HG02970 (cell line): ENCODE measurements at regions not wholly inside any gene's neighbourhood (a gene's known extent, or its start where the extent isn't known, plus 50 kb on each side); places are given as distances from the start of the nearest gene placed in this dataset.

Experiments used
- ATAC-seq: cut with Tn5 transposase; IDR thresholded peaks from one replicate; pipeline ENCODE4 v1.9.1; 2021; ENCODE audit warnings: mild to moderate bottlenecking, moderate library complexity, moderate number of reproducible peaks; ENCODE audit not compliant: unreplicated experiment, low FRiP score

DNA sequence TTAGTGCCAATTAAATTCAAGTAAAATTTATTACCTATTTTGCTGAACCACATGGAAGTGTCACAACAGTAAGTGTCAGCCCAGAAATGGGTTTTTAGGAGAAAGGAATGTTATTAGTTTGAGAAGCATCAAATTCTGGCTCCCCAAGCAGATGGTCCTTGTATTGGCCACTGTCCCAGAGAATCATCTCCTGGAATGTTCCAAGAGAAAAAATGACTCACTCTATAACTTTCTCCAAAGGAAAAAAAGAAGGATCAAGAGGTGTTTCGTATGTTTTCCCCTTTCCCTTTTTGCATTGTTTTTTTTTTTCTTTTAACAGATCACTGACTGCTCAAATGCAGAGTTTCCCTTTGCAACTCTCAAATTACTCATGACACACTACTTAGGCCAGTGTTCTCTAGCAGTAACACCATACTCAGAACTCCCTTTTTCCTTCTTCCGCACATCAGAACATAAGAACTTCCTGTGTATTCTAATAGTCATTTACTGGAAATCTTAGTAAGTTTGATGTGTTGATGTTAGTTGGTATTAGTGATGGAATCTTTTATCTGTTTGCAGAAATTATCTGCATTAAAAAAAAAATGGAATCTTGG is 390.3 kb downstream of the GPD2 start:
- no peak for ATAC-seq

DNA sequence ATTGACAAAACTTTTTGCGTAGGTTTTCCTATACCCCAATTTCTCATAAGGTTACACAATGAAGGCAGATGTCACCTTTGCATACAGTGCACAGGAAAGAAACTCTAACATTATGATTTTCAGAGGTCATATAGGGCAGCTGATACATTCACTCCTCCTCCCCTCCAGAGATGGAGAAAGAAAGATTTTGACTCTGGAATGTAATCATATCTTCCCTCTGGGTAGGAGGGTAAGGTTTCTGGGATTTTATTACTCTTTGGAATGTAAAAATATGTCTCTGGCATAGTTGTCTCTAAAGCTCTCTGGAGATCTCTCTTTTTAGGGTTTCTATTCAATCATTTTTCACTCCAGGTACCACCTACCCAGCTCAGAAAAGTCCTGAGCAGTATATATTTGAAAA is 398.3 kb downstream of the GPD2 start:
- ATAC-seq: no peak

DNA sequence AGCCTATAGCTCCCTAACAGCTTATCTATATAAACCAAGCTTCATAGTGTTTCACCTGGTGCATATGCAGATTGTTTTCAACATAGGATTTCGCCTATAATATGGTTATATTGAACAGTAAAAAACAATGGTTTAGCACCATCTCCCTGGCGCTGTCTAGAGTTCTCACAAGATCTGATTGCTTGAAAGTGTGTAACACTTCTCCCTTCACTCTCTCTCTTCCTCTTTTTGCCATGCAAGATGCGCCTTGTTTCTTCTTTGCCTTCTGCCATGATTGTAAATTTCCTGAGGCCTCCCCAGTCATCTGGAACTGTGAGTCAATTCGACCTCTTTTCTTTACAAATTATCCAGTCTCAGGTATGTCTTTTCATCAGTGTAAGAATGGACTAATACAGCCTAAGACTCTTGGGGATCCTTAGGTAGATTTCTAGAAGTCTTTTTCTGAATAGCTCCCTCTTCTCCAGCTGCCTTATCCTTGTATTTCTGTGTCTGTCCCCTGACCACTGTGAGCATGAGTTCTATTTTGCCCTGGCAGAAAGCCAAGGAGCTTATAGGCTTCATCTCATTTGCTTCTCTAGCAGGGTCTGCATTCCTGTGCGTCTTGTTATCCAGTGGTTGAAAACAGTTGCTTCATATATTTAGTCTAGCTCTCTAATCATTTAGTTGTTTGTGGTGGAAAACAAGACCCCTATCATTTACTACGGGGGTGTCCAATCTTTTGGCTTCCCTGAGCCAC is 401.6 kb downstream of the GPD2 start:
- no peak for ATAC-seq

DNA sequence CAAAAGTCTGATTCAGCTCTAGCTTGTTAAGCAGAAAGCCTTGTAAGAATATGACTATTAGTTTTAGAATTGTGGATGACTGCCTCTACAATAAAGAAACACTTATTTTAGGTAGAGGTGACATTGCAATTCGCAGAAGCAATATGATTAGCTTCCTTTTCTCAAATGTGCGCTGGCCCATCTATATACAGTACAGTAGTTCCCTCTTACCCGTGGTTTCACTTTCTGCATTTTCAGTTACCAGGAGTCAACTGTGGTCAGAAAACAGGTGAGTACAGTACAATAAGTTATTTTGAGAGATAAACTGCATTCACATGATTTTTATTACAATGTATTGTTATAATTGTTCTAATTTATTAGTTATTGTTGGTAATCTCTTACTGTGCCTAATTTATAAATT is 405.1 kb downstream of the GPD2 start:
- no peak for ATAC-seq

DNA sequence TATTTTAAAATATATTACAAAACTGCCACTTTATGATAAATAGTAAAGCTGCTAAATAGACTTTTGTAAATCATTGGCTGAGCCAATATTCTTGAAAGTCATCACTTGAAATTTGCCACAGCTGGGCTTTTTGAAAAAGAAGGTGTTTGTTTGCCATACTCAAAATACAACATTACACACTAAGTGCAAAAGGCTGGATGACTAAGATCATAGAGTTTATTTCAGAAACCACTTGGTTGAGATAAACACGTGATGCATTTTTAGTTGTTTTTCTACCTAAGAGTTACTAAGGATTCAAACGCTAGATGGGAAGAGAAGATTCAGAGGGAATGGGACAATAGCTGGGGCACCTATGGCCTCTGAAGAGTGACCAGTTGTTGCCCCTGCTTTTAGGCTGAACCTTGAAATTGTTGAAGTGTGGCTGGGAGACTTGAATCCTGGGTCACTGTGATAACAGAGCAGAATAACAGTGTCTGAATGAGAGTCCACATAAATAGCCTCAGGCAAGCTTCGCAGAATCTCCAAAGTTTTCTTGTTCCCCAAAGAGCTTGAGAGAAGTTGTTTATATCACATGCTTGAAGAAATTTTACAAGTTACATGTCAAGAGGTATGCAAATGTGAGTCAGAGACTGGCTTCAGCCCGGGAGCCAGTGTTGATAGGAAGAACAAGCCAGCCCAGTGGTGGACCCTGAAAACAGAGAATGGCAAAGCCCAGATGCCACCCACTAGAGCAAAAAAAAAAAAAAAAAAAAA is 409.8 kb downstream of the GPD2 start:
- ATAC-seq: no peak

DNA sequence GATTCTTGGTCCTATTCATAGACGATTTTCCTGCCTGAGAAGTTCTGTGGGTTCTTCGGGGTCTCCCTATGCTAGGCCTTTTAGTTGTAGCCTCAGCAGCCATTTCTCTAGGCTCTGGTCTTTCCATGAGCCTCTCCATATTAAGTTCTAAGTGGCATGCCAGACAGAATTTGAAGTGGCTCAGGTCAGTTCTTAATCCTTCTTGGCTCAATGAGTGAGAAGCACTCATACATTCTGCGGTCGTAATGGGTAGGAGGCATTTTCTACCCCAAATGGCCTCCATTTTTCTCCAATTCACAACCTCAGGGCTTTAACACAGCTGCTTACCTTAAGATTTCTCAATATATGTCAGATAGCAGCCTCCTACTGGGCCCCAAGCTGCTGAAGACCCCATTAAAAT is 405.3 kb upstream of the GALNT5 start:
- ATAC-seq: no peak

DNA sequence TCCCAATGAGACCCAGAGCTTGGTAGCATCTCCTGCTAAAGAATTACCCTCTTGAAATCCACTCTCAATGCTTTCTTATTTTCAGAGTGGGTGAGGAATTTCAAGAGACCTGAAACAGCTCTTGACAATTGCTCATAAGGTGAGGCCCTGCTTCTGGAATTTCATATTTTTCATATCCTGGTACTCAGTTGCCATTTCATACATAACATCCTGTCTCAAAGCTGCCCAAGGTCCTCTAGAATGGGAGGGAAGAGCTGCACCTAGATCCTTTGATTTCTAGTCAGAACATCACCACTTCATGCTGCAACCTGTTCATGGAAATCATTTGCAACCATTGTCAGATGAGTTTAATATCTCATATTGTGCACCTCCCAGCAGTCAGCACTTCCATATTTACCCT is 404.8 kb upstream of the GALNT5 start:
- ATAC-seq: no peak

DNA sequence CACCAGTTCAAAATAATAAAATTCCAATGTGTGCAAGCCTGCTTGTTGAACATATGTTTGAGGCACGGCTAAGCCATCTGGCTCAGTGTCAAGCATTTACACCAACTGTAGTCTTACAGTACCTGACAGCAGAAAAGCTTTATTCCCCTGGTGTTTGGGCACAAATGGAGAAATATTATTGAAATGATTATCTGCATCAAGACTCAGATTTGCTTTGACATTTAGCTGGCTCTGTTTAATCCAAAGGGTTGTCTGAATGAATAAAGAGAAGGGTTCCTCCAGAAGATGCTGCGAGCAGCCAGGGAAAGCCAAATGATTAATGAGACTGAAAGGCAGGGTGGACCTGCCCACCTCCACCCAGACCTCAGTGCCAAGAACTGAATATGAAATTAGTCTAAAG is 393.2 kb upstream of the GALNT5 start:
- ATAC-seq: no peak

DNA sequence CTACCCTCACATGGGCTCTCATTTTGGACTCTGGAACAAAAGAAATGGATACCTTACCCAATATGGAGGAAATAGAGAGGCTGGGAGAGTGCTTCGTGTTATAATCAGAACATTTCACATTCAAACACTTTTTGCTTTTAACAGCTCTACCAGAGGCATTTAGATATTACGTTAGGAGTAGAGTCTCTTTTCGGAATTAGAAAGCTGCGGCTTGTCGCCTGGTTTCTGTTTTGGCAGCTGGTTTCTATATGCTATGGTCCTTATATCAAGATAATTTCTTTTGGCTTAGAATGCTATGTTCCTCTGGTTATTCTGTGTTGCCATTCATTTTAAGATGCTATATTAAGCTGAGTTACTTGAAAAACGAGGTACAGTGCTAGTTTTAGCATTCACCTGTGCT is 392.8 kb upstream of the GALNT5 start:
- no peak for ATAC-seq

DNA sequence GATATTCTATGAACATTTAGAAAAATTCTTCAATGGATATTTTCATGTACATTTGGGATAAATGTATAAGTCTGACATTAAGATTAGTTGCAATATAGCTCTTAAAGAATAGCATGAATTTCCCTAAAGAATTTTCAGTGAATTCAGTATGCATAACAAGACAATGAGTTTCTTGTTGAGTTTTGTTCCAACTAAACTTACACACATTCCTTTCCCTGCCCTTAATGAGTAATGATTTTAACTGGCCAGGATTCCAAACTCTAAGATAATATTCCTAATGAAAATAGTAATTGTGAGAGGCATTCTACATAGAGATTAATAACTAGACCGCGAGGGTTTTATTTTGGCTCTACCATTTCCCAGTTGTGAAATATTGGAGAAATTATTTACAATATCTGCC is 390.3 kb upstream of the GALNT5 start:
- ATAC-seq: no peak

DNA sequence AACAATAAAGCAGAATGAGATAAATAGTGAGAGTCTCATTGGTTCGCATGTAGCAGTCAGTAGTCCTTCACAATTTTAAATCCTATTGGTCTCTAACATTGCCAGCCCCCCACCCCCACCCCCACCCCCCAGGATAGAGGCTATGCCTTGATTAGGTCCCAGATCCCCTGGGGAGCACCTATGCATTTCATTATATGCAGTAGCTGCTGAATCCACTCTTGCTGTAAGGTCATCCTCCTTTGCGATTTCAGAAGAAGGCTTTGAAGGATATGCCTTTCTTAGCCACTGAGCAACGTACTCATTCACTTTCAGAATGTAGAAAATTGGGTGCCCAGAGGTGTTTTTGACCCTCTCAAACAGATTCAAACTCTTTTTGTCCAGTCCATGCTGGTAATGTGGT is 382.8 kb upstream of the GALNT5 start:
- no peak for ATAC-seq

DNA sequence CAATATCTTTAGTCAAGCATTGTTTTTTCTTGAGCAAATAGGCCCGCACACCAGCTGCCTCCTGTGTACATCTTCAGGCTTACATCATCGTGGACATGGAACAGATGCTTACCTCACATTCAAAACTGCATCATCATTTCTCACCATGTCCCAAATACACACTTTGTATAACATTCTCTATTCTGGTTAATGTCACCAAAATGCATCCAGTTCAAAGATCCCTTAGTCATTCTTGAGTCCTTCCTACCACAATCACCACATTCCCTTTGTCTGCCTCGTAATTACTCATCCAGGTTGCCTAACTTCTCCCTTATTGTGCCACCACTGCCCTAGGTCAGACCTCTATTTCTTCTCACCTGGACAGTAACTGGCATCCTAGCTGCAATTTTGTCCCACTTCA is 373.7 kb upstream of the GALNT5 start:
- no peak for ATAC-seq

DNA sequence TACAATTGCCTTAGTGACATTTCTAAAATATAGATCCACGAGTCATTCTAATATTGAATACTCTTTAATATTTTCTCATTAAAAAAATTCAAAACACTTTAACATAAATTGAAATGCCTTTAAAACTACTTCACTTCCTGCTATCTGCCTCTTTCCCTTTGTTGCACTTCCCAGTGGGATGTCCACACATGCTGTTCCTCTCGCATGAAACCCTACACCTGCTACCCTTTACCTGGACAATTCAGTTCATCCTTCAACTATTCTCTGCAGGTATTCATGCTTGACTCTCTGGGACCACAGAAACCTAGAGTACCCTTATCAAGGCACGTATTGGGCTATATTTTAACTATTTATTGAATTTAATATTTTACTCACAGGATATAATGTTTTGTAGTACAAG is 373.3 kb upstream of the GALNT5 start:
- ATAC-seq: no peak

DNA sequence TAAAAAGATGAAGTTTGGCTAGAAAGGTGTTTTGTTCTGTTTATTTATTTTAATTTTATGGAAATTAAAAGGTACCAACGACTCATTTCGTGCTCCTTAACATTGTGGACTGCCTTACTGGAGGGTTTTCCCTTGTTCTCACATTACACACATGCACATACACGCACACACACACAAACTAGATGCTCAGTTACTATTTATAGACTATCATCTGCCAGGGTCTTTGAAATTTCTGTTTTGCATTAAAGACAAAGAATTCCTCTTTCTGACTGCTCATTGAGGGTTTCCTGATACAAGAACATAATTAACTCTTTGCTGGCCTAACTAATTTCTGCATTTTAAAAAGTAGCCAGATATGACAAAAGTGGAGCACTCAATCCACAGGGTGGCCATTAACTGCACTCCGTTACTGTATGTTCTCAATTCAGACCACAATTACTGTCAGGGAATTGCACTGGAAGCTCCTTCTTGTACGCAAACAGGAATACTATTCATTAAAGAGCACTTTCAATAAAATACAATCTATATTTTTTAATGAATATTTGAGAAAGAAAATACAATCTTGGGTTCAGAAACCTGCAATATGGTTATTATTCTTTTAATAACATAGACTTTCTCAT is 366.9 kb upstream of the GALNT5 start:
- ATAC-seq: no peak

DNA sequence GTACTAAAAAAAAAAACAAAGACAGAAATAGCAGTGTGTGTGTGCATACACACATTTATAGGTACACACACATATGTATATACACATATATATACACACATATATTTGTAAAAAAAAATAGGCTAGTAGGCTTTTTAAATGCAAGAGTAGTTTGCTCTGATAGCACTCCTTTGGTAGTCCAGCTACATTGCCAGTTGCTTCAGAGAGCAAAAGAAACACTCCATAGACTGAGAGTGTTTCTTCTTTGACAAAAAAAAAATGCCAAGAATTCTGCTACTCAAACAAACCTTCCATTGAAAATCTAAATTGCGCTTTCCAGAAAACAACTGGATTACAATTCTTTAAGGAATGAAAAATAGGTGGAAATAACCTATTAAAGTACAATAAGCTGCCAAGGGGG is 365.9 kb upstream of the GALNT5 start:
- ATAC-seq: no peak

DNA sequence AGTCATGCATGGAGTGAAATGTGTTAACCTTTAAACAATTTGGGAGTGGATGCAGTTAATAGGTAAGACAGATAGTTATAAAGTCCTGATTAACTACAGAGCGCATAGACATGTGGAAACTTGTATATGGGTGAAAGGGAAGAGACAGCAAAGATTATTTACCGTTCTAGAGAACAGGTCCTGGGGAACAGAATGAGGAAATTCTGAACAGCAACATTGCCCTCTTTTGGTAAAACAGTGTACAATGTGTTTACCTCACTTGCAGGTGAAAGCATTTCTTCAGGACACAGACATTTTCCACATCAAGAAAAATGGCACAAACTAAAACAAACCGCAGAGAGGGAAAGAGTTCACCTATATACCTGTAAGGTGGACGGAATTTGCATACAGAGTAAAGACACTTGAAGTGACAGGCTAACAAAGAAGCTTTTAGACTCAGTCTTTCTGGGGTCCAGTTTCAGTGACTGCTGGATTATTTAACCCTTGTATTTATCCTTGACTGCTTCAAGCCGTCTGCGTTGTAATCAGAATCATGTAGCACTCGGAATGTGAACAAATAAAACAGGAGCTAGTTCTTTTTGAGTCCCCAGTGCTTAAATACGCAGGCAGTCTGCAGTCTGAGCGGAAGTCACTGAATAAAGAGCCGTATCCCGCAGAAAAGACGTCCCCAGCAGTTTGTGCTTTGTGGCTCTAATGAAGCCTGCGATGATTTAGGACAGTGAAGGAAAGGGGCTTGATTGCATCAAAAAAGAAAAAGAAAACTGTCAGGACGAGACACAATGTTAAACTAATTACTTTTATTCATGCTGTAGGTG is 364.8 kb upstream of the GALNT5 start:
- ATAC-seq: no peak

DNA sequence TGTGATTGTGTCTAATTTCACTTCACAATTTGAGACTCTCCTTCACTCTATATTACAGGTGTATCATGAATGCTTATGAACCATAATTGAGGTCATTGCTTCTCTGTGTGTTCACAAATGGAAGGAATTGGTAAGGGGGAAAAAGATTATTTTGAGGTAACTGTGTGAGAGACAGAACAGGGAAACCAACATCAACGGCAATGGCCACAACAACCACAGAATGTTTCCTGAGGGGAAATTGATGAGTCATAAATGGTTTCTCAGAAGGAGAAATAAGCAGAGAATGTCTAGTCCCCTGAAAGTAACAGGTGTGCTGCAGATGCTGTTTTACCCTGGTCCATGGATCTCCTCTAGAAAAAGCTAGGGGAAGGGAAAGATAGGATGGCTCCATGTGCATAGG is 361.2 kb upstream of the GALNT5 start:
- ATAC-seq: peak; percentile 95

DNA sequence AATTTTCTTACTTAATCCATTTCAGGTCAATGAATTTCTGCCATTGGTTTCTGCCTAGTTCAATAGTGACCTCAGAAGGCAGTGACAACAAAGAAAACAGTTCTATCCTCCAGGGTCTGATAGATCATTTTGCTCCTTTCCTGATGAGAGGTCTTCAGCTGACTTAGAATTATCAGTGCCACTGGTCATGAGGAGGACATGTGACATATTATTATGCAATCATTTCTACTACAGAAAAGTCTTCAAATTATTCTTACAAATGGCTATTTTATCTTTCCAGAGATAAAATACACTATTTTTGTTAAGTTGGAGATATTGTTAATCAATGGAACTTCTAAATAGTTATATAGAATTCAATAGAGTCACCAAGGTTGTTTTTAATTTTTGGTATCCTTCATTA is 360.0 kb upstream of the GALNT5 start:
- no peak for ATAC-seq

DNA sequence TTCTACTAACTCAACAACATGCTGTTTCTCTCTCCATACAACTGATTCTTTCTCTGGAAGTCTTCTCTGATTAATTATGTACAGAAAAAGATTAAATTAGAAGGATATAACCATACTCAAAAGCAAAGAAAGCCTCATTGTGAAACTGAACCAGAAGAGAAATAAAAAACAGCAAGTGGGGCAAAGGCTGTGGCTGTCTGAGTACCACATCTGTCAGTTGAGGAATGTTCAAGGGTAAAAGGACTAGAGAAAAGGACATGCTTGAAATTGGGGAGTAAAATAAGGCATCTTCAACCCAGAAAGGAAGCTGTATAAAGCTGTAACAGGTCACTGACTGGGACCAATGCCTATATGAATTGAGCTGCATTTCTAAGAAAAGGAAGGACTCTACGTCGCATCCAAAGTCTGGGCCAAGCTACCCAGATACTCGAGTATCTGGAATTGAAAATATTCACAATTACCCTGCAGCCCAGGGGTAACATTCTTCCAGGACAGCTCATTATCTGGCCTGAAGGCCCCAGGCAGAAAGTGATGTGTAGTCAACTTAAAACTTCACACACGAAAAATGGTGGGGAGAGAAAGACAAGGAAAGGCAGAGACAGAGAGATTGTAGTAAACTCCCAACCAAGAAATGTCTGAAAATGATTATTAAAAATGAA is 356.0 kb upstream of the GALNT5 start:
- ATAC-seq: no peak

DNA sequence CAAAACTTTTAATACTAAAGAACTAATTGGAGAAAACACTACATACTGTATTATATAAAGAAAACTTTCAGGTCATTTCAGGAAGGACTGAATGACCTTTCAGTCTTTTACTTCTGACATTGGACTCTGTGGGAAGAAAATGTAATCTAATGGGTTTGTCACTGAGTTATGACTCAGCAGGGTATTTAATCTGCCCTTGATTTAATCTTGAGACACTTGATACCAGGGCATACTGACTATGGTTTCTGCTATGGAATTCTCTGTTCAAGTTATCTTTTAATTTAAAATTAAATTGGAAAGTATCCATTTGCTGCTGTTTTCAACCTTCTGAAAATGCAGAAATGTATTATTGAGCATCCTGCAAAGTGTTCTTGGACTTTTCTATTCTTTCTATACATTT is 354.2 kb upstream of the GALNT5 start:
- ATAC-seq: no peak
